ENCODE measurements at regions not wholly inside any gene's neighbourhood (a gene's known extent, or its start where the extent isn't known, plus 50 kb on each side); places are given as distances from the start of the nearest gene placed in this dataset.

- Histone ChIP-seq H2BK15ac (ENCODE audit: low read depth, low read length) (no peak overlapping the region), H3K23ac (ENCODE audit: low read depth, low read length) (no peak overlapping the region), H3K4me3 (ENCODE audit: insufficient read depth, low read depth, low read length) (no peak overlapping the region), H3K18ac (ENCODE audit: low read depth, low read length) (no peak overlapping the region), H3K9me1 (ENCODE audit: insufficient read depth, low read length) (no peaks in the 10 kb centered on the region), H3K27ac (ENCODE audit: insufficient read depth, low read length) (no peak overlapping the region), H3K9me3 (ENCODE audit: control insufficient read depth, insufficient read depth, low read length) (no peaks in the 10 kb centered on the region), H2AFZ (replicated peaks; ENCODE audit: low read length, poor library complexity) (no peak overlapping the region), H4K91ac (ENCODE audit: insufficient read depth, low read depth, low read length) (no peak overlapping the region), H2BK20ac (ENCODE audit: low read depth, low read length) (no peak overlapping the region), H2AK5ac (ENCODE audit: low read depth, low read length) (no peak overlapping the region), H3K27me3 (ENCODE audit: control insufficient read depth, insufficient read depth, low read length) (no peaks in the 10 kb centered on the region; the same call in 1 of the 2 replicates), H4K5ac (ENCODE audit: low read depth, low read length) (no peak overlapping the region), H2BK5ac (ENCODE audit: low read depth, low read length, poor library complexity, severe bottlenecking) (no peak overlapping the region), H3K56ac (ENCODE audit: extremely low read depth, insufficient read depth, low read length) (no peak overlapping the region), H3K14ac (replicated peaks; ENCODE audit: low read depth, low read length) (no peak overlapping the region), H3K4me1 (ENCODE audit: control insufficient read depth, insufficient read depth, low read length) (no peaks in the 10 kb centered on the region), H3K4ac (ENCODE audit: low read depth, low read length) (no peak overlapping the region), H4K8ac (ENCODE audit: low read depth in 2 of 2, low read length in 2 of 2) (no peak overlapping the region), H3K36me3 (ENCODE audit: control insufficient read depth, insufficient read depth, low read length) (no peaks in the 10 kb centered on the region), H3K79me1 (ENCODE audit: low read depth in 1 of 2, low read length in 2 of 2) (no peaks in the 10 kb centered on the region), H4K20me1 (ENCODE audit: insufficient read depth, low read length) (no peaks in the 10 kb centered on the region), H2AK9ac (replicated peaks; ENCODE audit: low read depth, low read length, poor library complexity) (no peak overlapping the region), H2BK120ac (ENCODE audit: low read depth, low read length) (no peak overlapping the region), H3K9ac (ENCODE audit: low read depth, low read length) (no peak overlapping the region), H3K4me2 (ENCODE audit: low read depth, low read length) (no peak overlapping the region)
- ATAC-seq (ENCODE audit: low read depth), result no peak
- POLR2A ChIA-PET (ENCODE audit: unreplicated experiment), result interaction anchor here (0.5 kb wide), 1 partner anchor 456 kb away, joined by 4 read pairs; no protein-coding TSS in a partner anchor
- intact Hi-C loops (cut with micrococcal nuclease), result no loop called here
- in situ Hi-C loops (cut with MboI; ENCODE audit: low sequenced_read_pairs), result no loop called here
- no peak for DNase-seq
- CTCF ChIA-PET, result interaction anchor here (0.6 kb wide), 1 partner anchor 936 kb away, joined by 4 read pairs; no protein-coding TSS in a partner anchor
- no peak for TF ChIP-seq MXI1 (IDR thresholded peaks at IDR 0.05; ENCODE audit: borderline replicate concordance, low read depth, low read length)
- TF ChIP-seq RFX5 (IDR thresholded peaks at IDR 0.05; ENCODE audit: low read depth, low read length), result no peak
- no peak for TF ChIP-seq BHLHE40 (IDR thresholded peaks at IDR 0.05; ENCODE audit: low read depth, low read length)
- dilution Hi-C loops (cut with HindIII; ENCODE audit: low sequenced_read_pairs, unreplicated experiment), result no loop called here
- BruUV-seq (replicated peaks), result no TSS peak
- WGBS, 2 experiments (ENCODE audit: extremely low coverage in 2 of 2, insufficient read length in 1 of 2), result 100% methylated on average over 1 of the region's 1 CpG; no CpG with 5 or more reads in 1 of the 2 experiments
These were observed 108.8 kb downstream of the ADAMTS1 start for GRCh38 chr21:26736449-26736848.
